OCI-LY7 (cell line): ENCODE measurements at regions not wholly inside any gene's neighbourhood (a gene's known extent, or its start where the extent isn't known, plus 50 kb on each side); places are given as distances from the start of the nearest gene placed in this dataset.

Experiments used
- CTCF ChIP-seq: fragments of 200-600 bp; sonication (generic); conservative IDR thresholded peaks from 2 replicates; pipeline ENCODE4 v1.5.1; 2014; ENCODE audit warnings: mild to moderate bottlenecking, antibody characterized with exemption, low read length, moderate library complexity, mixed read lengths
- EZH2phosphoT487 ChIP-seq: fragments of 200-600 bp; sonication (generic); IDR thresholded peaks from 2 replicates; pipeline ENCODE4 v1.6.1; 2018; ENCODE audit warnings: low read depth, borderline replicate concordance, mild to moderate bottlenecking, mixed run types, antibody characterized with exemption, low read length, moderate library complexity, mixed read lengths

- TF ChIP-seq CTCF: no peak
- TF ChIP-seq EZH2phosphoT487: no peak
Observed at GRCh38 chr3:56860939-56861338, 59.2 kb upstream of the ARHGEF3 start.
